Activated CD8-positive, alpha-beta memory T cell treated with anti-CD3 and anti-CD28 coated beads, Interleukin-2, amount 50 U/mL, for 24 hours (primary cell): ENCODE measurements at regions not wholly inside any gene's neighbourhood (a gene's known extent, or its start where the extent isn't known, plus 50 kb on each side); places are given as distances from the start of the nearest gene placed in this dataset.

Experiments used
- DNase-seq: peaks from one replicate; pipeline ENCODE4 v3.0.0-alpha.2; 2020; ENCODE audit errors: extremely low read depth

DNA sequence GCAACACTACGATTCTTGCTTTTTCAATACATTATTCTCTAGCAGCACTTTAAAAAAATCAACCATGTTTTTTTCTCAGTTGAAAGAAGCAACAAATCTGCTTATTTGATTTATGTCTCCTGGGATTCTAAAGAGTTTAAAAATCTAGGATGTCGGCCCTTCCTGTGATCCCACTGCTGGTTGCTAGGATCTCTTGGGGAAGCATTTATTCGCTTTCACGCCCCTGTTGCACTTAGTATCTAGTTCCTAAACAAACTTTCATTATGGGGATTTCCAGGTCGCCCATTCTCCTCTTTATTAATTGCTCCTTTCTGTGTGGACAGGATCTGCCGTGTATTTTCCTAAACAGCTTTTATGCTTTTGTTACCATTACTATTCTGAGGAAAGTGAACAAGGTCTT lies 313.5 kb downstream of the AGTPBP1 start:
- DNase-seq: no peak

DNA sequence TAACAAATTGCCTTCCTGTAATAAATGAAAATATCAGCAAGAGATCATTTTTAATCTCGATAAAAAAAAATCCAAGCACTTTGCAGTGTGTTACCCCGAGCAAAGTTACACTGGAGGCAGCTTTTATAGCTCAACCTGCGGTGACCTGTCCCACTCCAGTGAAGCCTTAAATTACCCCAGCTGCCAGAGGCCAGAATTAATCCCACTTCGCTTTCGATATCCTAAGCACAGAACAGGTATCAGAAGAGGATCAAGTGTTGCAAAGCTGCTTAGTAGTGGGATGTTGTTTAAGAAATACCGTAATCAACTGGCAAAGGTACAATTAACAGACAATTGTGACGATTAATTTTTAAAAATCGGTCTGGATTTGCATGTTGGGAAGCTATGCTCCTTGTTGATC lies 314.0 kb downstream of the AGTPBP1 start:
- DNase-seq: no peak

GRCh38 chr9:85425153-85425611 lies 316.6 kb downstream of the AGTPBP1 start:
- DNase-seq: no peak

- DNase-seq: no peak
Measured at GRCh38 chr9:85423422-85423821, 318.3 kb downstream of the AGTPBP1 start.

DNA sequence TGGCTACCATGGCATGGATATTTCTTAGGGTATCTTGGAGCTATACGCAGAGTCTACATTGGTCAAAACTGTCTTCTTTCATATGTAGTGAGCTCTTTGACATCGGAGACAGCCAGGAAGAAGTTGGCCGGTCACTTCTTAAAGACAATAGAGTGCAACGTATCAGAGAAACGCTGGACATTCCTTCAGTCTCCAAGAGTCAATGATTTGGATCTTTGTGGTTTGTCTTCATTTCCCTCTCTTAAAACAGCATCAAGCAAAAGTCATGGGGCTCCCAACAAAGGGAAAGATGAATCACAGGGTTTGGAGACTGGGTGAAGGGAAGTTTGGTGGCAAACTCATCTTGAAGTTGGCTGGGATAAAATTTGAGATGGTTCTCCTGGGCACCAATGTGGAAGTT lies 320.1 kb downstream of the AGTPBP1 start:
- DNase-seq: no peak

- DNase-seq: no peak
Measured at GRCh38 chr9:85420750-85421149, 321.0 kb downstream of the AGTPBP1 start.

DNA sequence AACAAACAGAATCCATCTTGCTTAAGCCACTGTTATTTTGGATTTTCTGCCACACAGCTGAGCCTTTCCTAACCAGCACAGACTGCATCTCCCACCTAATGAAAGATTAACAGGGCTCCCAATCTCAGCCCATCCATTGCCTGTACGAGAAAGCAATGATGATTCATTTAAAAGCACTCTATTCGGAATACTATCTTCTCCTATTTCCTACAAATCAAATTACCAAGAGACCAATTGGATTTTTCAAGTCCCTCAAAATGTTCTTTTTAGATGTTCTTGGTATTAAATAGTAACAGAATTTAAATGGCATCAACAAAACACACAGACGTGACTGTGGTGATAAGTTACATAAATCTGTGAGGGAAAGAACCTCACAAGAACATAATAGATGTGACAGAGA lies 324.1 kb downstream of the AGTPBP1 start:
- DNase-seq: no peak

DNA sequence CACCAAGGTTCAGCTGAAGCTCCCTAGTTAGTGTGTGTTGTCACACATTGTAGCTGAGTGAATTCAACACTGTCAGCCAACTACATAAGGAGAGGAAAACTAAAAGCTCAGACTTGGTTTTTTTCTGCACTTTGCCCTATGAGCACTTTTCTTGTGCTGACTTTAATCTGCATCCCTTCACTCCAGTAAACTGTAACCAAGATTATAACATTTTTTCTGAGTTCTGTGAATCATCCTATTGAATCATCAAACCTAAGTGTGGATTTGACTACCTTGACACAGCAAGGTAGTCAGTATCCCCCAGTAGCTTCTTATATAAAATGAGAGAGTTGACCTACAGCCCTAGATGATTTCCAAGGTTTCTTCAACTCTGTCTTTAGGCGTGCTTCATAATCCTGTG lies 325.0 kb downstream of the AGTPBP1 start:
- DNase-seq: no peak

DNA sequence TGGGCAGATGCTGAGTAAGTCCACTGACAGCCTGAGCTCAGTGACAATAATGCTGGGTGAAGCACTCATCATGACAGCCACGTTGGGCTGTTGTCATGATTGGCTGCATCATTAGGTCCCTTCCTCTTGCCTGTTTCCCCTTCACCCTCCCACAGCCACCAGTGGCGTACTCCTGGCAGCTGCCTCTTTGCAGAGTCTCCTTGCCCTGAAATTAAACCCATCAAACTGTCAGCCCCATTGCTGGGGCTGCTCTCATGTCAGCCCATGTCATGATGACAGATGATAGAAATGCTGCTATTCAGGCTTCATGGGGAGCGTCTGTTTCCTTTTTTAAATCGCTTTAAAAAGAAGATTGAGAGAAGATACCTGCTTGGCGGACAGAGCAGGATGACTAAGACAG lies 327.4 kb downstream of the AGTPBP1 start:
- no peak for DNase-seq

DNA sequence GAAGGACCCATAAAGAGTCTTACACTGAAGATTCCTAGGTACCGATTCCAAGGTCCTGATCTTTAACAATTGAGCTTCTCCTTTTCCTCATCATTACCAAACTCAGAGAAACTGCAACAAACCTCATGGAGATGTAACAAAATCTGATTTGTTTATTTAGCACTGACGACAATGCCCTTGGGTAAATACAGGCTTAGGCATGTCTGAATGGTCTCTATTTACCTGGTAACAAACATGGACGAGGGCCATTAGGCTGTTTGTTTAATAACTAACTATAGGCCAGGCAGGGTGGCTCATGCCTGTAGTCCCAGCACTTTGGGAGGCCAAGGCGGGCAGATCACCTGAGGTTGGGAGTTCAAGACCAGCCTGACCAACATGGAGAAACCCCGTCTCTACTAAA lies 333.3 kb downstream of the AGTPBP1 start:
- DNase-seq: no peak

DNA sequence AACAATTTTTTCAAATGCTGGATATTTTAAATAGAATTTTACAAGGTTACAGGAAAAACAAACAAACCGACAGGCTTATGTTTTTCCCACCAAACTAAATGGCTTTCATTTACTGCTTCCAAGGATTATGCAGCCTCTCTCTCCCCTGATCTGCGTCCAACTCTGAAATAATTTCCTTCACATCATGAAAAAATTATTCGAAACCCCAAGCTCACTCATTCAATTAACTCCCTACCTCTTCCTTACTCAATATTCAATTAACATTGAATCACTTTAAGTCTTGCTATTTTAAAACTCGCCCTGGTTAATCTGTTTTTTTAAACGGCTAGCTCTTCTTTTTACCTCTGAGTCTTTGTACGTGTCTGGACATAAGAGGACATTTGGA lies 336.2 kb downstream of the AGTPBP1 start:
- DNase-seq: no peak

DNA sequence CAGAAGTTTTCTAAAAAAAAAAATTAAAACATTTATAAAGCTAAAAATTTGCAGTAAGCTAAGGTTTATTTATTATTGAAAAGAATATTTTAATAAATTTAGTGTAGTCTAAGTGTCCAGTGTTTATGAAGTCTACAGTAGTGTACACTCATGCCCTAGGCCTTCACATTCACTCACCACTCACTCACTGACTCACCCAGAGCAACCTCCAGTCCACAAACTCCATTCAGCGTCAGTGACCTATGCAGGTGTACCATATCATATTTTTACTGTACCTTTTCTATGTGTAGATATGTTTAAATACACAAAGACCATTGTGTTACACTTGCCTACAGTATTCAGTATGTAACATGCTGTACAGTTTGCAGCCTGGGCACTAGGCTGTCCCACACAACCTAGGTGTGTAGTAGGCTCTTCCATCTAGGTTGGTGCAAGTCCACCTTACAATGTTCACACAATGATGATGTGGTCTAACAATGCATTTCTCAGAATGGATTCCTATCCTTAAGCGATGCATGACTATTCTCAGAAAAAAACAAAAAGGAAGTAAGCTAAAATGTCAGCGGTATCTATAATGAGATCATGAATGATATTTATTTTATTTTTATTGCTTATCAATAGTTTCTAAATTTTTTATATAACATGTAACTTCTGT lies 336.7 kb downstream of the AGTPBP1 start:
- no peak for DNase-seq

DNA sequence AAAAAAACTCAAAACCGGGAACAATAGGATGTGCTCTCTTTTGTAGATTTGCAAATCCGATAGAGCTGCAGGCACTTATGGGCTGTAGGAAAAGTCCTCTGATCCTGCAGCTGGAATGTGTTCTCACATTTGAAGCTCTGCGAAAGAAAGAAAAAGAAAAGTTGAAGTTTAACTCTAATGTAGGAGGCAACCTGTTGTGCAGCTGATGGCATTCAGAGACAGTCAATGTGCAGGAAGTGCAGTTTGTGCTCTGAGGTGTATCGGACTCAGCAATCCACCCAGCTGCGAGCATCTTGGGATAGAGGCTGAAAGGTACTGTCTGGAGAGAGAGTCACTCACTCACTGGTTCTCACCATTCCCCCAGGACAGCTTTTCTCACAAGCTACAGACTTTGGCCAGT lies 339.2 kb downstream of the AGTPBP1 start:
- DNase-seq: no peak

GRCh38 chr9:85401998-85402397 lies 339.8 kb downstream of the AGTPBP1 start:
- no peak for DNase-seq

- DNase-seq: no peak
Measured at GRCh38 chr9:85397005-85397404, 344.7 kb downstream of the AGTPBP1 start.

GRCh38 chr9:85392260-85392659 lies 349.5 kb downstream of the AGTPBP1 start:
- no peak for DNase-seq

- no peak for DNase-seq
Measured at GRCh38 chr9:85377731-85378289, 363.9 kb downstream of the AGTPBP1 start.

DNA sequence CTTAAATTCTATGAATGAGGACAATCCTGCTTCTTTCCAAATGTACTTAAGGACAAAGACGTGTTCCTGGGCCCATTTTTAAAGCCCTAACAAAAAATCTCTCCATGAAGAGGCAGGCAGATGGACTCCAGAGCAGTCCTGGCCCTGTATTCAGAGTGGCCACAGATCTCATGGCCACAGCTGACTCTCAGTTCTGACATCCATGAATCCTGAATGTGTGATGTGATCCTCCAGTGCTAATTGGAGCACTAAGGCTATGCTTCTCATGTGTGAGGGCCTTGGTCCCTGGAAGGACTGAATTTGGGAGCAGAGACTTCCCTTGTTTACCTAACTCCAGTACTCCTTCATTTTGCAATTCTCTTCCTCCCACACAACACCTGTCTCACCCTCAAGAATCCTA lies 373.0 kb downstream of the AGTPBP1 start:
- no peak for DNase-seq

GRCh38 chr9:85359161-85359560 lies 382.6 kb downstream of the AGTPBP1 start:
- DNase-seq: no peak

- DNase-seq: no peak
Measured at GRCh38 chr9:85349046-85349445, 392.7 kb downstream of the AGTPBP1 start.

DNA sequence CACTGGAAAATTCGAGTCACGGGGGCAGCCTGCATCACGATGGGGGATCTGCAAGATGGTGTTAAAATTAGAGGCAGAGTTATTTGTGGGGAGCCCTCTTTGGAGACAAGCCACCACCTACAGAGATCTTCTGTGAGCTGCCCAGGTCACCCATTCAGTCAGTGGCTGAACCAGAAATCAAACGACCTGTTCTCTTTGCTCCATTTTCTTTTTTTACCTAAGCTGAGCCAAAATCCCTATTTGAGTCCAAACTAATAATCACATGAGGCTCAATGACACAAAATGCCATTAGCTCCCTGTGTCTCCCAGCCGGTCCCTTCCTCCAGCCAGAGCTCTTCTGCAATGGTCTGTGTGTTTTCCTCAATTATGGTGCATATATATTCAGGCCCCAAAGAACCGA lies 394.2 kb downstream of the AGTPBP1 start:
- no peak for DNase-seq

GRCh38 chr9:85344901-85345300 lies 396.9 kb downstream of the AGTPBP1 start:
- DNase-seq: no peak

DNA sequence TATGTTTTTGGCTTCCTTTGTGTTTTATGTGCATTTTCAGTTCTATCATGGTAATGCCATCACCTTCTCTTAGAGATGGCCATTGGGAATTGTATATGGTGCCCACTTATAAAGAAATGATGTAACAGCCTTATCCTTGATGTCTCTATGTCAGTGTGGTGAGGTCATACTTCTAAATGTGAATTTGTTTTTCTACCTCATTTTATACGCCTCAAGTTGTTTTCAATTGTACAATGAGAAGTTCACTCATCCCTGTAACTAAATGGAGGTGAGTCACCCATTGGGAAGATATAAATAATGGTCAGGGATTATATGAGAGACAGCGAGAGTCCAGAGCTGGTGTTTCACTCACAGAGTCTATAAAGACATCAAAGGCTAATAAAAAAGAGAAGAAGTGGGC lies 402.4 kb downstream of the AGTPBP1 start:
- DNase-seq: no peak

DNA sequence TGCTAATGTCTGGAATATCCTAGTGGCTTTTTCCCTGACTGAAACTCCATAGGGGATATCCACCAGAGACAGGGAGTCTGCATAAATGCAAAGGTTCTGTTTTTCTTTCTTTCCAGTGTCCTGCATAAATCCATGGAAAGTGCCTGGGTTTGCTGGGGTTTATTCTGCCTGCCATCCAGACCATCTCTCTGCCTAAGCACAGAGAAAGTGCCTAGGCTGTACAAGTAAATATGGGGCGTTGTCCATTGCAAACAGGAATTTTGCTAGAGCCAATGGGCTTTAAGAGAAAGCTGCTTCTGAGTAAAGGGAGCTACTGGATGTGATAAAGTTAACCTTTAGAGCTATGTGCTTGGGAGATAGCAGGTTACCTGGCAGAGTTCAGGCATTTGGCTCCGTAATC lies 407.5 kb downstream of the AGTPBP1 start:
- no peak for DNase-seq
